ENCODE measurements at regions not wholly inside any gene's neighbourhood (a gene's known extent, or its start where the extent isn't known, plus 50 kb on each side); places are given as distances from the start of the nearest gene placed in this dataset.

DNA sequence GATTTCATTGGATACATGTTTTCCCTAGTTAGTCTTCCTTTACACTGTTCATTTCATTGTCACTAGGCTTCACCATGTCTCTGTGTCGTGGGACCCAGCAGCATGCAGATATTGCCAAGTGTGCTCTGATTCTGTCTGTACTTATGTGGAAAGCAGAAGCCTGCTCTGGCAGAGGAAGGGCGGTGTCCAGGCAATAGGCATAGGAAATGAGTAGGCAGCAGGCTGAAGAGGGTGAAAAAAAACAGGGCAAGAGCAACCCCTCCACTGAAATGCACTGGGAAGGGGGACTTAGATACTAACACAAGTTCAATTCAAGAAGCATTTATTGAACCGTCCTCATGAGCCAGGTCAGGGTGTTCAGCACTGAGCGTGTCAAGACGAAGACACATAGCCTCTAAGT is 85.2 kb upstream of the VAV3 start:
- DNase-seq = no peak

GRCh38 chr1:108049178-108049819 is 84.3 kb upstream of the VAV3 start:
- no peak for DNase-seq

DNA sequence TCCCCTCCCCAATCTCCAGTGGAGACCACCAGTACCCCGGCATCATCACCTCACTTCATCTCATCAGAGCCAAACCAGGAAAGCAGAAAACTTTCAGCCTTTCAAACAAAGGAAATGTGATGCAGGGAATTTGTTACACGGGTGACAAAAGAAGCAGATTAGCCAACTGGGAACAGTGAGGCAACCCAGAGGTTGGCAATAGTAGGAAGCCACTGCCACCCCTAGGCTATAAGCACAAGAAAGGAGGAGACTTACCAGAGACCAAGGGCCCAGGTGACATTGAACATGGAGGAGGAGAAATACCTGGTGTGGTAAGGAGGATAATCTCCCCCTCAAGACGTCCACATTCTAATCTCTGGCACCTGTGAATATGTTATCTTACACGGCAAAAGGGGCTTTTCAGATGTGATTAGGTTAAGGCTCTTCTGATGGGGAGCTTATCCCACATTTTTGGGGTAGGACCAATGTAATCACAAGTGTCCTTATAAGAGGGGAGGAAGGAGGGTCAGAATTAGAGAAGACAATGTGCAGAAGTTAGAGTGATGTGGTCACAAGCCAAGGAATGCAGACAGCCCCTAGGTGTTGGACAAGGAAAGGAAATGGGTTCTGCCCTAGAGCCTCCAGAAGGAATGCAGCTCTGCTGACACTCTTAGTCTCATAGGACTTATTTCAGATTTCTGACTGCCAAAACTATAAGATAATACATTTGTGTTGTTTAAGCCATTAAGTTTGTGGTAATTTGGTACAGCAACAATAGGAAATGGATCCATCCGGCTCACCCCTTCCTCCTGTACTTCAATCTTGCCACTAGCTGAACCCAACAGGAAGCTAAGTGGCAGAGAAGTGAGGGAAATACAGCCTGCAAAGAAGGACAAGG is 83.6 kb upstream of the VAV3 start:
- no peak for DNase-seq

DNA sequence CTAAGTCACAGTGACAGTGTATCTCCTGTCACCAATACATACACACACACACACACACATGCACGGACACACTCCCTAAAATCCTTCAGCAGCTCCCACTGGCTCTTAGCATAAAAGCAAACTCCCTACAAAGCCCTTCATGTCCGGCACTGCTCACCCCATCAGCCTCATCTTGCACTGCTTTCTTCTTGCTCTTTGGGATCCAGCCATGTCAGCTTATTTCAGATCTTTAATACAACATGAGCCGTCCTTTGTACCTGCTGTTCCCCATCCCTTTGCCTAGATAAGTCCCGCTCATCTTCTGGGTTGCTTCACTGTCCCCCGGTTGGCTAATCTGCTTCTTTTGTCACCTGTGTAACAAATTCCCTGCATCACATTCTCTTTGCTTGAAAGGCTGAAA is 82.1 kb upstream of the VAV3 start:
- no peak for DNase-seq

GRCh38 chr1:108046026-108046425 is 81.0 kb upstream of the VAV3 start:
- no peak for DNase-seq

GRCh38 chr1:108045460-108045859 is 80.5 kb upstream of the VAV3 start:
- DNase-seq = no peak

DNA sequence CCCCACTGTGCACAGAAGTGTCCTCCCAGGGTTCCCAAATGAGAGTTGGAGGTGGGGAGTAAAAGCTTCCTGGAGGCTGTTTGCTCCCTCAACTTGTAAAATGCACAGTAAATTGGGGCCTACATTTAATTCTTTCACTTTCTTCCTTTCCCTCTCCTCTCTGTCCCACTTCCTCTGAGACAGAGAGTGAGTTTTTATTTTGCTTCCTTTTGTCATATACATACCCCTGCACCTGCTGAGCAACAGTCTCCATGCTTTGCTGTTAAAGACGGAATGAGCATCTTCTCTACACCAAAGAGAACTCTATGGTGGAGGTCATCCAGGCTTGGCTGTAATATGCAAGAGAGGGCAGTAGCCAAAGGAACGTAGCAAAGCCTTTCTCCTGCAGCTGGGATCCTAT is 79.3 kb upstream of the VAV3 start:
- DNase-seq = no peak

DNA sequence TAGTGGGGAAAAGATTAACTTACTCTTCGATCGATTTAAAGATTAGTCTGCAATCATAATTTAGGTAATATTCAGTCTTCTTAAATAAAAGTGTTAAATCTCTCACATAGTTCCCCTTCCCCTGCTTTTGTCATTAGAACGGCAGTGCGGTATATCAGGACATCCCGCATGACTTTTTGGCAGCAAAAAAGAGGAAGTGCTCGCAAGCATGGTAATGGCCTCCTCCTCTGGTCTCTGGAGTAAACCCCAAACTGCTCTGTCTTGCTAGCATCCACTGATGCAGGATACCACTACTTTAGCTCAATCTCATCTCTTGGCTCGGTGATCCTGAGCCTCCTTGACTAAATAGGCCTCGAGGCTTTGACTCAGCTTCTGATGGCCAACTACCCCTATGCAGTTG is 78.7 kb upstream of the VAV3 start:
- DNase-seq = no peak

- no peak for DNase-seq
These were observed 77.6 kb upstream of the VAV3 start for GRCh38 chr1:108042610-108043009.

- no peak for DNase-seq
These were observed 76.6 kb upstream of the VAV3 start for GRCh38 chr1:108041360-108042142.

- DNase-seq = no peak
These were observed 73.8 kb upstream of the VAV3 start for GRCh38 chr1:108038653-108039236.

GRCh38 chr1:108036796-108037562 is 72.0 kb upstream of the VAV3 start:
- no peak for DNase-seq

- no peak for DNase-seq
These were observed 69.4 kb upstream of the VAV3 start for GRCh38 chr1:108034396-108034795.

- DNase-seq = no peak
These were observed 68.6 kb upstream of the VAV3 start for GRCh38 chr1:108033550-108033951.

- DNase-seq = no peak
These were observed 63.9 kb upstream of the VAV3 start for GRCh38 chr1:108028841-108029388.

GRCh38 chr1:108027389-108027788 is 62.4 kb upstream of the VAV3 start:
- no peak for DNase-seq

GRCh38 chr1:108017698-108018097 is 52.7 kb upstream of the VAV3 start:
- DNase-seq = no peak

DNA sequence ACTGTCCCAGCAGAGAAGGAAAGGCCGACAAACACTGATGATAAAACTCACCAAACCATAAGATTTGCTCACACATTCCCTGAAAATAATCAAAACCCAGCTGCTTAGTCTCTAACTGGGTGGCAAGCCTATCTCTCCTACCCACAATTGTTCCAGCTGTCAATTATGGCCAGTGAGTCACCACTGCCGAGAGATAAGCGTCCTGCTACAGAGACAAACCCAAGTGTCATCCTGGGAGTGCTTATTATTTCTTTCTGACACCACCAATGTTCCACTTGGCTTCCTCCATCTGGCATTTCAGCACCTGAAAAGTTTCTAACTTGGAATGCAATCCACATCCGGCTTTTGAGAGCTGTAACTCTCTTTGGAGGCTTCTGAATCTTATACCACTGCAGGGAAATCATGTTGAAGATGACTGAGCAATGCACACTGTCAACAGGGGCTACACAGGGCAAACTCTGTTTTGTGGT is 51.5 kb upstream of the VAV3 start:
- no peak for DNase-seq

Measured in SHP77 treated with DMSO at 0.1 percent for 48 hours (cell line).